ENCODE measurements at regions not wholly inside any gene's neighbourhood (a gene's known extent, or its start where the extent isn't known, plus 50 kb on each side); places are given as distances from the start of the nearest gene placed in this dataset.
A peak's percentile ranks its signal among the peaks of the same experiment; 100 is the strongest.

GRCh38 chr1:208595745-208596144 lies 351.6 kb upstream of the PLXNA2 start:
- no peak overlapping the region for H2AFZ ChIP-seq
- WGBS, 2 experiments (ENCODE audit: low coverage in 1 of 2, low lambda C conversion rate in 2 of 2, missing lambda C conversion rate in 2 of 2), result 30 to 31% methylated on average over 4 of the region's 4 CpGs
- no peak for TF ChIP-seq EZH2phosphoT487 (IDR thresholded peaks at IDR 0.05; ENCODE audit: insufficient read depth, low read depth)
- TF ChIP-seq EZH2 (IDR thresholded peaks at IDR 0.05; ENCODE audit: insufficient read depth, poor library complexity, severe bottlenecking), result no peak
- H4K20me1 ChIP-seq (ENCODE audit: insufficient read depth), result no peaks in the 10 kb centered on the region
- no peaks in the 10 kb centered on the region for H3K79me2 ChIP-seq (ENCODE audit: insufficient read depth)
- no peak overlapping the region for H3K27ac ChIP-seq
- no peaks in the 10 kb centered on the region for H3K4me1 ChIP-seq (ENCODE audit: insufficient read depth)
- H3K9me2 ChIP-seq (ENCODE audit: insufficient read depth), result no peaks in the 10 kb centered on the region
- no peak overlapping the region for H3K4me2 ChIP-seq (ENCODE audit: unreplicated experiment)
- in situ Hi-C loops (cut with MboI), result no loop called here
- H3F3A ChIP-seq (ENCODE audit: insufficient read depth), result no peaks in the 10 kb centered on the region
- no peak overlapping the region for H3K9ac ChIP-seq
- no peak overlapping the region for H3K4me3 ChIP-seq
- H3K36me3 ChIP-seq (ENCODE audit: low read depth), result no peaks in the 10 kb centered on the region
- DNase-seq, result peak; percentile 3
- no peaks in the 10 kb centered on the region for H3K9me3 ChIP-seq (ENCODE audit: low read depth)
- H3K27me3 ChIP-seq (replicated peaks; ENCODE audit: insufficient read depth), result peaks cover 8% of the 10 kb centered on the region; the same call in 1 of the 2 replicates

GRCh38 chr1:208597571-208597970 lies 353.4 kb upstream of the PLXNA2 start:
- no peak overlapping the region for H2AFZ ChIP-seq
- no peaks in the 10 kb centered on the region for H3K79me2 ChIP-seq (ENCODE audit: insufficient read depth)
- no peak overlapping the region for H3K27ac ChIP-seq
- in situ Hi-C loops (cut with MboI), result no loop called here
- no peaks in the 10 kb centered on the region for H3K9me3 ChIP-seq (ENCODE audit: low read depth)
- H3K36me3 ChIP-seq (ENCODE audit: low read depth), result no peaks in the 10 kb centered on the region
- no peaks in the 10 kb centered on the region for H3K9me2 ChIP-seq (ENCODE audit: insufficient read depth)
- H3K27me3 ChIP-seq (replicated peaks; ENCODE audit: insufficient read depth), result peaks cover 8% of the 10 kb centered on the region; the same call in 1 of the 2 replicates
- TF ChIP-seq EZH2 (IDR thresholded peaks at IDR 0.05; ENCODE audit: insufficient read depth, poor library complexity, severe bottlenecking) (no peak), EZH2phosphoT487 (IDR thresholded peaks at IDR 0.05; ENCODE audit: insufficient read depth, low read depth) (no peak)
- WGBS, 2 experiments (ENCODE audit: low coverage in 1 of 2, low lambda C conversion rate in 2 of 2, missing lambda C conversion rate in 2 of 2), result 5 to 8% methylated on average over 1 of the region's 1 CpG
- no peaks in the 10 kb centered on the region for H4K20me1 ChIP-seq (ENCODE audit: insufficient read depth)
- no peak overlapping the region for H3K9ac ChIP-seq
- no peak overlapping the region for H3K4me3 ChIP-seq
- H3F3A ChIP-seq (ENCODE audit: insufficient read depth), result no peaks in the 10 kb centered on the region
- DNase-seq, result no peak
- H3K4me1 ChIP-seq (ENCODE audit: insufficient read depth), result no peaks in the 10 kb centered on the region
- no peak overlapping the region for H3K4me2 ChIP-seq (ENCODE audit: unreplicated experiment)

GRCh38 chr1:208598021-208598420 lies 353.8 kb upstream of the PLXNA2 start:
- DNase-seq, result no peak
- H4K20me1 ChIP-seq (ENCODE audit: insufficient read depth), result no peaks in the 10 kb centered on the region
- no peaks in the 10 kb centered on the region for H3K9me2 ChIP-seq (ENCODE audit: insufficient read depth)
- WGBS, 2 experiments (ENCODE audit: low coverage in 1 of 2, low lambda C conversion rate in 2 of 2, missing lambda C conversion rate in 2 of 2), result 36 to 40% methylated on average over 4 of the region's 4 CpGs
- H3K9me3 ChIP-seq (ENCODE audit: low read depth), result no peaks in the 10 kb centered on the region
- peaks cover 8% of the 10 kb centered on the region; the same call in 1 of the 2 replicates for H3K27me3 ChIP-seq (replicated peaks; ENCODE audit: insufficient read depth)
- H3K27ac ChIP-seq, result no peak overlapping the region
- H3K36me3 ChIP-seq (ENCODE audit: low read depth), result no peaks in the 10 kb centered on the region
- in situ Hi-C loops (cut with MboI), result no loop called here
- no peak overlapping the region for H3K9ac ChIP-seq
- H2AFZ ChIP-seq, result no peak overlapping the region
- TF ChIP-seq EZH2 (IDR thresholded peaks at IDR 0.05; ENCODE audit: insufficient read depth, poor library complexity, severe bottlenecking) (no peak), EZH2phosphoT487 (IDR thresholded peaks at IDR 0.05; ENCODE audit: insufficient read depth, low read depth) (no peak)
- H3F3A ChIP-seq (ENCODE audit: insufficient read depth), result no peaks in the 10 kb centered on the region
- H3K4me1 ChIP-seq (ENCODE audit: insufficient read depth), result no peaks in the 10 kb centered on the region
- H3K4me3 ChIP-seq, result no peak overlapping the region
- H3K79me2 ChIP-seq (ENCODE audit: insufficient read depth), result no peaks in the 10 kb centered on the region
- no peak overlapping the region for H3K4me2 ChIP-seq (ENCODE audit: unreplicated experiment)

GRCh38 chr1:208599063-208599462 lies 354.9 kb upstream of the PLXNA2 start:
- DNase-seq, result no peak
- H3K4me3 ChIP-seq, result no peak overlapping the region
- no peaks in the 10 kb centered on the region for H3K9me3 ChIP-seq (ENCODE audit: low read depth)
- in situ Hi-C loops (cut with MboI), result no loop called here
- 14 to 22% methylated on average over 2 of the region's 2 CpGs for WGBS, 2 experiments (ENCODE audit: low coverage in 1 of 2, low lambda C conversion rate in 2 of 2, missing lambda C conversion rate in 2 of 2)
- no peaks in the 10 kb centered on the region for H3K9me2 ChIP-seq (ENCODE audit: insufficient read depth)
- no peak overlapping the region for H2AFZ ChIP-seq
- no peak for TF ChIP-seq EZH2phosphoT487 (IDR thresholded peaks at IDR 0.05; ENCODE audit: insufficient read depth, low read depth)
- no peak for TF ChIP-seq EZH2 (IDR thresholded peaks at IDR 0.05; ENCODE audit: insufficient read depth, poor library complexity, severe bottlenecking)
- no peak overlapping the region for H3K27ac ChIP-seq
- H3K4me2 ChIP-seq (ENCODE audit: unreplicated experiment), result no peak overlapping the region
- no peaks in the 10 kb centered on the region for H4K20me1 ChIP-seq (ENCODE audit: insufficient read depth)
- no peak overlapping the region for H3K9ac ChIP-seq
- no peaks in the 10 kb centered on the region for H3K79me2 ChIP-seq (ENCODE audit: insufficient read depth)
- H3K36me3 ChIP-seq (ENCODE audit: low read depth), result no peaks in the 10 kb centered on the region
- no peaks in the 10 kb centered on the region for H3F3A ChIP-seq (ENCODE audit: insufficient read depth)
- no peaks in the 10 kb centered on the region for H3K4me1 ChIP-seq (ENCODE audit: insufficient read depth)
- H3K27me3 ChIP-seq (replicated peaks; ENCODE audit: insufficient read depth), result 0 out of 2 replicates have a peak, but pooled peaks cover 8% of the 10 kb centered on the region
